AG08396 (cell line): ENCODE measurements at regions not wholly inside any gene's neighbourhood (a gene's known extent, or its start where the extent isn't known, plus 50 kb on each side); places are given as distances from the start of the nearest gene placed in this dataset.

Experiments used
- DNase-seq: peaks from one replicate; pipeline ENCODE4 v3.0.0; 2012; ENCODE audit warnings: low spot score, mixed read lengths

DNA sequence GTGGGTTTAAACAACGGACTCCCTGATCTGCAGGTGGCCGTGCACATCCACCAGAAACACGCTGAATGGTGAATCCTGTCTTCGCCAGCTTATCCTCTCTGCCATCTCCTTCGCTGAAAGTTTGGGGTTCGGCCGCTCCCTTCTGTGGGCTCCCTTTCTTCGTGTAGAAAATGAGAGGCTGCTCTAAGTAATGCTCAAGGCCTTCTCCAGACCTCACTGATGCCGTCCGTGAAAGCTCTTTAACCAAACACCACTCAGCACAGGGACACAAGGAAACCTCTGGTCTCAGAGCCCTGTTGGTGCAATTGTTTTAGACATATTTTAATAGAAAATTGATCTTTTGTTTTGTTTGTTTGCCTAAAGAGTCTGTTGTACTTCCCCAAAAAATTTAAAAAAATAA is 596.5 kb downstream of the IRX1 start:
- no peak for DNase-seq

DNA sequence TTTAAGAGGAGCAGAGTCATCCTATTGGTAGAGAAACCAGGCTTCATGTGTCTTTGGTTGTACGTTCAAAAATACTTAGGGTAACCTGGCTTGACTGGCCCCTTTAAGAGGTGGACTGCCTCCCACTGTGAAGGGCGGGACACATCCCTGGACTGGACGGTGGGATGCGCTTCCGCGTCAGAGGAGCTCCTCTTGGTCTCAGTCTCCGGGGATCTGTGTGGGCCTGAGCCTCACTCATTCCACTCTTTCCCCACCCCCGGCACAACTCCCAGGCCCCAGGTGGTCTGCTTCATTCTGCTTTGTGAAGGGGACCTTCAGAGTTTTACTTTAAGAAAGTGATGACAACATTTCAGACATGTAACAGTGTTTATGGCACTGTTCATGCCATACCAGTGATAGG is 601.1 kb downstream of the IRX1 start:
- DNase-seq = no peak

DNA sequence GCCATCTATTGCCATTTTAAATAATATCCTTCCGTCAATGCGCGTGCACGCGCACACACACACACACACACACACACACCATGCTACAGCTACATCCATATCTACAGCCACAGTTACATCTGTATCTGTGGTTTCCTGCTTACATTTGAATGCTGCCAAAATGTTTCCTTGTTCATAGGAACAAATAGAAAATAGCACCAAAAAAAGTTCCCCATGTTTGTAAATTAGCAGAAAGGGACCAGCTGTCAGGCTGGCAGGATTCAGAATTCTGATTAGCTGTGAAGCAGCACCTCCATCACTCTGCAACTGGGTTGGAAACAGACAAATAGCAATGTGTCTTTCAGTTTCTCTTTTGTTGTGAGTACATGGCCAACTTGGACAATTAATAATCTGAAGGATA is 601.5 kb downstream of the IRX1 start:
- no peak for DNase-seq

DNA sequence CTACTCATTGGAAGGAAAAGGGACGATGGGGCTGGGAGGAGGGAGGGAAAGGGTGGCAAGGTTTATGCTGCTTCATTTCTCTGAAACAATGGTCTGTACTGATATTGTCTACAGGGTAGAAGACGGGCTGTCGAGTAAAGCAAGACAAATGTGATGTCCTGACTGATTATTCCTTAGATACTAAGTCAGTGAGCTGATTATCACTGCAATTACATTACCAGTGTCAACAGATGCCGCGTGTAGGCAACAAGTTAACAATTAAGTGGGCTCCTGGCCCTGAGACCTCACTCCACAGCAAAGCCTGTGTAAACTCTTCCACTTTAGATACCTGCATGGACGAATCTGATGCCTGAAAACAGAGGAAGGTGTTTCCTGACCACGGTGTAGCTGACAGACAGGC is 602.8 kb downstream of the IRX1 start:
- no peak for DNase-seq

DNA sequence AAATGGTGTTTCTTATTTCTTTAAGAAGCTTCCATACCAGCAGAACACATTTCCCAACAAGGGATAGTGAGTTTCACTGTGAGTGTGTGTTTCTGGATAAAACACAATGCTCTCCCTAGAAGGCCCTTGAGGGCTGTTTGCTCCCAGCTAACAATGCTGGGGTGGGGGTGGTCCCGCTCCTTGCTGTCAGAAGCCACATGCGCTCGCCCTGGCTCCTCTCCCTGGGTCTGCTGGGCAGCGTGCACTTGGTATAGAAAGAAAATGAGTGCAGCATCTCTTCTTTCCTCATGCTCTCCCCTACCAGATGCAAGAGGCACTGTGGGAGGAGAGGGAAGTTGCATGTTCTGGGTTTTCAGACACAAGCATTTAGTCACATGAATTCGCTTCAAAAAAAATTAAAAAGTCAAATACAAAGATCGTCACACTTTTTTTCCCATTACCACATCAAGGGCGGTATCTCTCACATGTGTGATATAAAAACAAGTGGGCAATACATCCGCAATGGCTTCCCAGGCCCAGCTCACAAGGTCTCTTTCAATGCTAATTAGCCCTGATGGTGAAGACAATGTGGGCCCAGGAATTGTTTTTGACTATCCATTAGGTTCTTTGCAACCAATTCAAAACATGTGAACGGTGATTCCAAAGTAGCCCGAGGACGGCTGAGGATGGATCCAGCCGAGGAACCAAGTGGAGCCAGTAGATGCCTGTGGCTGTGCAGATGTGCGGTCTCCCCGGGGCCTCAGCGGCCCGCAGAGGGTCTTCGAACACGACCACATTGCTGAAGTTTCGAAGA is 603.6 kb downstream of the IRX1 start:
- no peak for DNase-seq

DNA sequence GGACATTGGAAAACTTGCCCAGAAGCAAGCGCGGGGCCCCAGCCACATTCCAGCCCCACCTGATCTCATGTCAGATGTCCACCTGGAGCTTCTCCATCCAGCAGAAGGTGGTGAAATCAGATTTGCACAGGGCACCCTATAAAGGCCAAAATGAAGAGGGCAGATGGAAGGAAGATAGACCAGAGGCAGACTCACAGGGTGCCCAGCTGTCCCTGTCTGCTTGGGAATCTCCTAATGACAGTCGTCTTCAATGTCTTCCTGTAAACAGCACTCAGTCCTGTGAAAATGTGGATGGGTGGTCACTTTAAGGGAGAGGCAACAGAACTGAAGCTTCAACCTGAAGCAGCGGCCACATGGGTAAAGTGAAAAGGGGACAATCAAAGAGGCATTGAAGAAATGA is 607.5 kb downstream of the IRX1 start:
- no peak for DNase-seq

DNA sequence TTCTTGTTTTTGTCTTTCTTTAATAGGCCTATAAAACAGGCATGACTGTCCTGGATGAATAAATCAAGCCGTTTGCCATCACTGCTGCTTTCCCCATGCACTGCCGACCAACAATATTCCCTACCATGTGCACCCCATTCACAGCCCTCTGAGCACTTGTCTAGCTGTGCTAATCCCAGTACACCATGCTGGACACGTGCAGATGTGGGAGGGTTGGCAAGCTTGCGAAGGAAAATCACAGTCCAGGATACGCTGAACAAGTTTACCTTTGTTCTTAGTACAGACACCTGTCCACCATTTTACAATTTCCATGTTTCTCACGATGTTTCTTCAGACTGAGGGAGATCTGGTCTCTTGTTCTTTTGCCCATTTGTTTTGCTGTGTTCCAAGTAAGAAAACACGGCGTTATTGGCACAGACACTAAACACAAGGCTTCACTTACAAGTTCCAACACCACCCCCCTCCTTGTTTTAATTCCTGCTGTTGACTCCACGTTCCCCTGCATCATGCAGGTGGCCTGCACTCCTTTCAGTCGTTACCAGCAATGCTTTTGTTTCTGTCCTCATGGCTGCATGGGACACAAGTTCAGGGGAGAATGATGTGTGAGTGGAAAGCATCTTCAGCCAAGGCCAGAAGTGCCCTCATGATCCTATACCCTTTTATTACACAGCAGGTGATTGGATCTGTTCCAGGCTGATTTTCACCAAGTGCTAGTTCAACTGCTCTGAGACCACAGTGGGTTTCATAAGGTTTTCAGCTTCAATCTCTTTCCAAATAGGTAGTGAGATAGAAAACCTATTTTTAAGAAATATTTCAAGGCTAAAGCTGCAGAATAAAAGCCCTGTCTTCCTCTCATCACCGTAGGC is 608.9 kb downstream of the IRX1 start:
- no peak for DNase-seq

DNA sequence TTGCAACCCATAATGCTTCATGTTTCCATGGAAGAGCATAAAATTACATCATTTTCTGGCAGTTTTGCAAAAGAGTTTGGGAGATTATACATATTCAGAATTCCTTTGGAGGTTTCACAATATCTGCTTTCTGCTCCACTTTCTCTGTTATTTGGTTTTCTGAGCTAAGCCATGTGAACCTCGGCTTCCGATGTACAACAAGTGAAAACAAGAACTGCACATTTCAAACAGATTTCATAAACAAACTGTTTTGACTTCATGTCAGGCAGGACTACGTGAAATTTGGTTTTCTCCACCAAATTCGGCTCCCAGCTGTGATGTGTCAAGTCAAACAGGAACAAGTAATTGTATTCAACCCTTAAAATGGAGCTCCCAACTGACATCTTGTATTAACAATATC is 609.8 kb downstream of the IRX1 start:
- DNase-seq = no peak

DNA sequence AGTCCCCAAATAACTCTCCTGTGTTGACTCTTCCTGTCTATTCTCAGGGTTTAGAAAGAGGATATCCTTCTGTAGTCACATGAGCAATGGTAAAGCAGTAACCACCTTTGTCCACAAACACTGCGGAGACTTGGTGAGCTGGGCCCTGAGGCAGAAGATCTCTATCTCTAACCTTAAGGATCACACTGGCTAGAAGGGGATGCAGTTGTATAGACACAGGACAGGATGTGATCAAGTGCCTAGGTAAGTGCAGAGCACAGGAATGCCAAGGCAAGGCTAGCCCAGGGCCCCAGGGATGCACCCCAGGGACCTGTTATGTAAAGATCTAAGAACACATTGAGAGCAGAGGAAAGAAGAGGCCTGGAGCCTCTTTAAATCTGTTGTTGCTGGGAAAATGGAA is 610.5 kb downstream of the IRX1 start:
- DNase-seq = no peak

DNA sequence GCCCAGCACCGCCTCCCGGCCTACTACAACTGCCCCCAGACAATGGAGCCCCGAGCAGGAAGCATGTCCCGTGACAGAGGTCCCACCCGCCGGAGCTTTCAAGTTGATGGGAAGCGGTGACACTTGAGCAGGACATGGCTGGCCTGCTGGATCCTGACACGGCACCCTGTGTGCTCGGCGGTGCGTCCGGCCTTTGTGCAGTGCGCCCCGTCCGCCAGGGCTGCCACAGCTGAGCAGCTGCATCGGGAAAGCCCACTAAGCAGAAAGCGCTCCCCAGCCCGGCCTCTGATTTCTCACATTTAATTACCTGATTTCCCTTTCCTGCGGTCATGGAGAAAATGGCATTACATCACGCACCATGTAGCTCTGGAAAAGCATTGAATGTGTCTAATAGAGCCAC is 611.9 kb downstream of the IRX1 start:
- DNase-seq = no peak

DNA sequence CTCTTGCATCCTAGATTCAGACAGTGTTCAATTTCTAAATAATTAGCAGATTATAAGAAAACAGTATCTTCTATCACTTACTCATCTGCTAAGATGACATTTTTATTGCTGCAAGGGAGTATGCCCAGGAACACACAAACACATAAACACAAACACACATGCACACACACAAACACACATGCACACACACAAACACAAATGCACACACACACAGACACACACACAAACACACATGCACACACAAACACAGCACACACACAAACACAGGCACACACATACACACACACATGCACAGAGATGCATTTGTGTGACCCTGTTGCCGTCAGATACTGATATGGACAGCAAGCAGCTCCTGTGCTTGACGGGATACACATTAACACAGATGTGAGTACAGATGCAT is 612.9 kb downstream of the IRX1 start:
- DNase-seq = no peak

DNA sequence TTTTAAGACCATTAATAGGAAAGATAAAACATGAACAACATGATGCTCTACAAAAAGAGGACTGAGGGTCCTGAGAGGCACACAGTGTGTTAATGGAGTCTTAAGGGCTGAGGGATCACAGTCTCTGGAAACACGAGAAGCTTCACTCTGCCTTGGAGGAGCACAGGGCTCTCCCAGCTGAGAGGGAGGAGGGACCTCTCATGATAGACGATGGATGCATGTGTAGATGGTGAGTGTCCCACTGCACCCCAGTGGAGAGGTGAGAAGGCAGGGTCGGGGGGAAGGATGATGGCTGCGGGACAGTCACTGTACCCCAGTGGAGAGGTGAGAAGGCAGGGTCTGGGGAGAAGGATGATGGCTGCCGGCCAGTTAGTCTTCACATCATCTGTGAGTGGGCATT is 613.4 kb downstream of the IRX1 start:
- no peak for DNase-seq

DNA sequence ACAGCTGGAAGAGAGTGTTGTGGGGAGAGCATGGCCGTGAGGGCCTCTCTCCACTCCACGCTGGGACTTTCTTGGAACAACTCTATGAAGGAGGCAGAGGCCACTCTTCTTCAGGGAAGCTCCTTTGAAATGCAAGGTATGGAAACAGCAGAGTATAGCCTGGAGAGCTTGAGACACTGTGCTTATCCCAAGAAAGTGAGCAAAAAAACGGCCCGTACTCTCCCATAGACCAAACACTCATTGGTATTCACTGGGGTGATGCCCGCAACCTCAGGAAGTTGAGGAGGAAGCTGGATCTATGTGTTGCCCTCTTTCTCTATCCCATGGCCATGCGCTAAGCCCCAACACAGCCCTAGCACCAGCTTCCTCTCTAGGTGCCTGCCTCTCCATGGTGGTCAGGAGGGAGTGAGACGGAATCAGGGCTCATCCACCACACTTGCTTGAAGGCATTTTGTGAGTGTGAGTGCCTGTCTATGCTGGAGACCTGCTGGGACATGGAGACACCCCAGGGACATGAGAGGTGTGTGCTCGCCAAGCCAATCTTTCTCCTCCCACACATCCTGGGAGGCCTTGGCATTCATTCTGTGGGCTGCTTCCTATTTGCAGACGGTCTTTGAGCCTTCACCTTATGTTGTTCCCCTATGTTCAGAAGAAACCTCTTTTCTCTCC is 616.6 kb downstream of the IRX1 start:
- DNase-seq = no peak

DNA sequence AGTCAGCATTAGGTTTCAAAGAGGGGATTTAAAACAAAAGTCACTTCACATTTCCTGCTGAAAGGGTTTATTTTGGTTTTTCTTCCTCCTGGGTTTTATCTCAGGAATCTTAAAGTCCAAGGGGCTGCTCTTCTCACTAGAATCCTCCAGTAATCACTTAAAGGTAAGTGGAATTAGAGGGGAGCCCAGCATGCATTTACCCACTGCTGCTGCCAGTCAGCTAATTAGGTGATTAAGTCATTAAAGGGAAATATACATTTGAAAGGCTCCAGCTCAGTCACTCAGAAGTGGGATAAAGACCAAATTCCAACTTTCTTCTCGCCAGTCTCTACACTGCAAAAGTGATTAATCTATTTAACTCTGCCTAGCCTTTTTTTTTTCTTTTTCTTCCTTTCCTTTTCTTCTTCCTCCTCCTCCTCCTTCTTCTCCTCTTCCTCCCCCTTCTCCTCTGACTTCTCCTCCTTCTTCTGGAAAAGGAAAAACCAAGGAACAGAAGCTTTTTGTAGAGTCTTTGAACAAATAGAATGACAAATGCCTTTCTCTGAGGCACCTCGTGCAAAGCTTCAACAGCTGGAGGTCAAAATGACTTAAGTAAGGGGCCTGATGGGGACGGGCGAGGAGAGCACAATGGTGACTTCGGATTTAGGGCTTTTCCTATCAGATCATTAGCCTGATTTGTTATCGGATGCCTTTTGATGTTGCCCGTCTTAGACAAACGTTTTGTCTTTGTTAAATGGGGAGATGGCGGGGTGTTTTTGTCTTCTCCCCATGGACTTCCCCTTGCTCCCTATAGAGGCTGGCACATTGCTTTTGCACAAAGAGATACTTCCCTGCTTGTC is 617.6 kb downstream of the IRX1 start:
- no peak for DNase-seq

DNA sequence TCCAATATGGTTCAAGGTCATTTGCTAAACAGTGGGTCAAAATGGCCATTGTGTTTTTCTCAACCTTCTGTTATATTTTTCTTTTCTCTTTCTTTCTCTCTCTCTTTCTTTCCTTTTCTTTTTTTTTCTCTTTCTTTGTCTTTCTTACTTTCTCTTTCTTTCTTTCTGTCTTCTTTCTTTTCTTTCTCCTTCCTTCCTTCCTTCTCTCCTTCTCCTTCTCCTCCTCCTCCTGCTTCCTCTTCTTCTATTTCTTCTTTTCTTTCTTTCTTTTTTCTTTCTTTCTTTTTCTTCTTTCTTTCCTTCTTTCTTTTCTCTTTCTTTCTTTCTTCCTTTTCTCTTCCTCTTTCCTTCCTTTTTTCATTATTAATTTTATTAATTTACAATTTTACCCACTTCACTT is 619.5 kb downstream of the IRX1 start:
- DNase-seq = no peak

DNA sequence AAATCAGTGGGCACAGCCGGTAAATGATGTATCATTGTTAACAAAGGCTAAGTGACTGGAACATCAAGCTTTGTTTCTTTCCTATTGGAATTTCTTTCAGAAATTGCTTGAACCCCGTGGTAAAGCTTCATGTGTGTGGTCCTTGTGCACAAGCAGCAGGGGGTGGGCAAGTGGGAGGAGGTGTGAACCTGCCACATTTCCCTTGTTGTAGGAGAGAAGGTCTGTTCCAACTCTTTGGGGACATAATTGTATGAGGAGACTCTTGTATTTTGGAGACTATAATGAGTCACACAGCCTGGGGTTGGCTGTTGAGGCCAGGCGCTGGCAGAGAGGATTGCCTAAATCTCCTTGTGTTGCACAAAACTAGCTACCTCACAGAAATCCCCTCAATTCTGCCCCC is 620.5 kb downstream of the IRX1 start:
- DNase-seq = no peak

DNA sequence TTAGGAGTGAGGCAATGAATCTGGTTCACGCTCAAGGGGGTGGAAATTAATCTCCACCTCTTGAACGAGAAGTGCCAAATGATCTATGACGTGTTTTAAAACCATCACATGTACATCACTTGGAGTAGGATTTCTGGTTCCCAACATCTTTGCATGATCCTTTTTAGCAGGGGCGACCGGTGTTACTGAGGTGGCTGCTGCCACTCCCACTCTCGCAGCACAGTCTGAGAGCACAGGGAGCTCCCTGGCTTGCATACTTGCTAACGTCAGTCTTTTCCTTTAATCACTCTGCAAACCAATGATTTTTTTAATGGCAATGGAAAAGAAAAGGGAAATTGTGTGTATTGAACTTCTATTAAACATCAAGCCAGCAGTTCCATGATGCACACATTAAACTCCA is 624.4 kb downstream of the IRX1 start:
- no peak for DNase-seq

DNA sequence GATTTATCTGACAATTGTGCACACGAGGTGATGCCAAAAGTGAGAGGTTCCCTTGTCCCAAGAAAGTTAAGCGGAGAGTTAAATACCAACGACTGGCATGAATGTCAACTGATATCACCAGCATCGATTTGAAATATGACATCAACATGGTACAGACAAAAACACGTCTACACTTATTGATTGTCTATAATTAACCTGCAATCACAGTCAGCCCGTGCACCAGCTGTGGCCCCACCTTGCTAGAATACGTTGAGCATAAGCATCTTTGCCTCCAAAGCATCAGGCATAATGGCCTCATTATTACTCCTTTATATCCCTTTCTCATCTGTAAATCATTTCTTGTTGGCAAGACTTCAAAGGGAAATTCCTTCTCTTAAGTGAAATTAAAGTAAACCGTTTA is 625.4 kb downstream of the IRX1 start:
- DNase-seq = no peak

DNA sequence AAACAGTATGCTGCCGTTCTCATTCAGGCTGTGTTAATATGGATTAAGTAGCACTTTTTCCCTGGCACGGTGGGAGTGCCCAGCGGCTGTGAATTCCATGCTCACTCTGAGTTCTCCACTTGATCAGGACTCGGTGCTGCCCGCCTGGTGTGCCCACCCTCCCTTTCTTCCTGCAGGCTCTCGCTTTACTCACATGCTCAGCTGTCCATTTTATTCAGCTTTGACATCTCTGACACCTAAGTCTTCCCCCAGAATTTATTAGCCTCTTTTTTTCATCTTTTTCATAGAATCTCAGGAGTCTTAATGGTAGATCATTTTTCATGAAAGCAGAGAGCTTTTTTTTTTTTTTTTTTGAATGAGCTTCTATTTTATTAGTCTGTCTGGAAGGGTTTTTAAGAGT is 626.5 kb downstream of the IRX1 start:
- DNase-seq = no peak

DNA sequence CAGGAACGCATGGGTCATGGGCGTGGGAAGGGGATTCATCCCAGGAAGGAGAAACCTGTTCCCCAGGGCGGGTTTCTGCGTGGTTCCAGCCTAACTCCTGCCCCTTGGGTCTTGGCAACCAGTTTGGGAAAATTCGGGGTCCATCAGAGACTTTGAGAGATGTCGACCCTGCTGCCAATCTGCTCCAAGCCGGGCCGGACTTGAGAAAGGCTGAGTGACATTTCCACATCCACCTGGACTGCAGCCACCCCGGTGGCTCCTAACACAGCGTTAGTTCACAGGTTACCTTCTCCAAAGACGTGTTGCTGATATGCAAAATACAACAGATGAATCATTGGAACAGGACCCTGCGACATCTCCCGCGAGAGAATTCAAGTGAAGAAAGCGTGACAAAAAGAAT is 627.2 kb downstream of the IRX1 start:
- DNase-seq = no peak

DNA sequence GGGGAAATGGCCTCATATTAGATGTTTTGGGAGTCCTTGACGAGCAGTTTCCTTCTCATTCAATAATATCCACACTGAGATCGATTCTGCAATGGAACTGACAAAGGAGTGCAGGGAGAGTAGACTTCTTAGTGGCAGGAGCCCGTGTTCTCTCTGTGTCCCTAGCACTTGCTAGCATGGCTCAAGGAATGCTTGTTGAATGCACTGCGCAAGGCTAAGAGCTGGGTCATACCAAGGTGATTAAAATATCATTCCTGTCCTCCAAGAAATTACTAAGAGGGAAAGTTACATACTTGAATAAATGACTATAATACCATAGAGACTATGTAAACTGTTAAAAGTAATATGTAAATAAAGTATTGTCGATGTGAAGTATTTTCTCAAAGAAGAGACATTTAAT is 630.1 kb downstream of the IRX1 start:
- no peak for DNase-seq

DNA sequence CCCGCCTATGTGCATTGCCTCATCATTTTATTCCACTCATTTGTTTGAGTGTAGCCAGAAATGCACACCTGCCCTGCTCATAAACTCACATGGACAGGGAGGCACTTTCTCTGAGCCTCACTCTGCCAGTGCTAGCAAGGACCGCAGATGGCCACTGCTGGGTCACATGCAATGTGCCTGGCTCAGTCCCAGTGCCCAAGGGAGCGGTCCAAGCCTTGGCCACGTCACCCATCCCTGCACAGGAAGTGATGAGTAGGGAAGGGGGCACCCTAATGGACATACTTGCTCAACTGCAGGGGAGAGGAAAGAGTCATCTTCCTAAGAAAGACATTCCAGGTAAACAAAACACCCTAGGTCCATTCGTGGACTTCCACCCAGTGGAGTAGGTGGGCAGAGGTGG is 630.9 kb downstream of the IRX1 start:
- DNase-seq = no peak
